GM23338 (cell line): ENCODE measurements at regions not wholly inside any gene's neighbourhood (a gene's known extent, or its start where the extent isn't known, plus 50 kb on each side); places are given as distances from the start of the nearest gene placed in this dataset.
"Not testable (repeated sequence)": the region's sequence is repeated elsewhere in the genome, so short reads cannot be mapped to it uniquely, and the experiment has no call there.

Experiments used
- CREB1 ChIP-seq: fragments of 250-450 bp; sonication (Bioruptor Pico); IDR thresholded peaks from 2 replicates; pipeline ENCODE4 v1.5.0; 2020; ENCODE audit warnings: low read depth, mild to moderate bottlenecking, moderate library complexity
- EZH2 ChIP-seq: fragments of 200-600 bp; sonication (generic); IDR thresholded peaks from one replicate; pipeline ENCODE4 v1.8.0; 2017; ENCODE audit warnings: antibody characterized with exemption, mild to moderate bottlenecking, low read depth; ENCODE audit not compliant: unreplicated experiment
- EZH2phosphoT487 ChIP-seq: fragments of 200-600 bp; sonication (generic); IDR thresholded peaks from one replicate; pipeline ENCODE4 v1.8.1; 2018; ENCODE audit warnings: antibody characterized with exemption; ENCODE audit not compliant: unreplicated experiment
- JUNB ChIP-seq: IDR thresholded peaks from one replicate; pipeline ENCODE4 v1.6.1; 2016; ENCODE audit warnings: antibody characterized with exemption; ENCODE audit not compliant: unreplicated experiment
- POLR2AphosphoS5 ChIP-seq: IDR thresholded peaks from 2 replicates; pipeline ENCODE4 v1.6.1; 2016; ENCODE audit warnings: antibody characterized with exemption, low read depth
- REST ChIP-seq: IDR thresholded peaks from one replicate; pipeline ENCODE4 v1.6.1; 2018; ENCODE audit warnings: antibody characterized with exemption; ENCODE audit not compliant: unreplicated experiment
- STAT1 ChIP-seq: IDR thresholded peaks from one replicate; pipeline ENCODE4 v1.6.1; 2016; ENCODE audit warnings: antibody characterized with exemption; ENCODE audit not compliant: unreplicated experiment
- TF ChIP-seq, protein P1 (sequence below), 2 experiments: fragments of 200-600 bp in 1 of 2; sonication (generic) in 1 of 2; conservative IDR thresholded peaks; 2 replicates each; pipeline versions ENCODE4 v1.5.1 to v1.6.1; 2016 to 2017; ENCODE audit warnings: antibody characterized with exemption in 2 of 2, low read depth in 2 of 2, mild to moderate bottlenecking in 2 of 2, moderate library complexity in 1 of 2

GRCh38 chr2:56606086-56606485, 422.3 kb downstream of the CCDC85A start:
- not testable (repeated sequence) for TF ChIP-seq EZH2; CREB1 (CRISPR knock-in tag); JUNB; POLR2AphosphoS5; REST; STAT1; EZH2phosphoT487
- TF ChIP-seq, protein P1, sequence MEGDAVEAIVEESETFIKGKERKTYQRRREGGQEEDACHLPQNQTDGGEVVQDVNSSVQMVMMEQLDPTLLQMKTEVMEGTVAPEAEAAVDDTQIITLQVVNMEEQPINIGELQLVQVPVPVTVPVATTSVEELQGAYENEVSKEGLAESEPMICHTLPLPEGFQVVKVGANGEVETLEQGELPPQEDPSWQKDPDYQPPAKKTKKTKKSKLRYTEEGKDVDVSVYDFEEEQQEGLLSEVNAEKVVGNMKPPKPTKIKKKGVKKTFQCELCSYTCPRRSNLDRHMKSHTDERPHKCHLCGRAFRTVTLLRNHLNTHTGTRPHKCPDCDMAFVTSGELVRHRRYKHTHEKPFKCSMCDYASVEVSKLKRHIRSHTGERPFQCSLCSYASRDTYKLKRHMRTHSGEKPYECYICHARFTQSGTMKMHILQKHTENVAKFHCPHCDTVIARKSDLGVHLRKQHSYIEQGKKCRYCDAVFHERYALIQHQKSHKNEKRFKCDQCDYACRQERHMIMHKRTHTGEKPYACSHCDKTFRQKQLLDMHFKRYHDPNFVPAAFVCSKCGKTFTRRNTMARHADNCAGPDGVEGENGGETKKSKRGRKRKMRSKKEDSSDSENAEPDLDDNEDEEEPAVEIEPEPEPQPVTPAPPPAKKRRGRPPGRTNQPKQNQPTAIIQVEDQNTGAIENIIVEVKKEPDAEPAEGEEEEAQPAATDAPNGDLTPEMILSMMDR (conservative IDR thresholded peaks at IDR 0.05; ENCODE audit: low read depth in 2 of 2), result not testable (repeated sequence)
